GM18526 (cell line): ENCODE measurements at regions not wholly inside any gene's neighbourhood (a gene's known extent, or its start where the extent isn't known, plus 50 kb on each side); places are given as distances from the start of the nearest gene placed in this dataset.

Experiments
- POLR2A ChIP-seq: IDR thresholded peaks from 3 replicates; pipeline ENCODE4 v1.6.1; 2011; ENCODE audit not compliant: insufficient read length; ENCODE audit errors: extremely low read depth

- no peak for TF ChIP-seq POLR2A
These were observed 342.6 kb upstream of the ZMIZ1 start for GRCh38 chr10:78726171-78726570.

- no peak for TF ChIP-seq POLR2A
These were observed 341.5 kb upstream of the ZMIZ1 start for GRCh38 chr10:78727251-78727650.

GRCh38 chr10:78727728-78728127 lies 341.0 kb upstream of the ZMIZ1 start:
- no peak for TF ChIP-seq POLR2A

- no peak for TF ChIP-seq POLR2A
These were observed 340.6 kb upstream of the ZMIZ1 start for GRCh38 chr10:78728176-78728575.

- no peak for TF ChIP-seq POLR2A
These were observed 339.4 kb upstream of the ZMIZ1 start for GRCh38 chr10:78729366-78729765.

- TF ChIP-seq POLR2A: no peak
These were observed 339.0 kb upstream of the ZMIZ1 start for GRCh38 chr10:78729800-78730199.

GRCh38 chr10:78730754-78731153 lies 338.0 kb upstream of the ZMIZ1 start:
- TF ChIP-seq POLR2A: no peak

- TF ChIP-seq POLR2A: no peak
These were observed 337.1 kb upstream of the ZMIZ1 start for GRCh38 chr10:78731675-78732074.

GRCh38 chr10:78732381-78732780 lies 336.4 kb upstream of the ZMIZ1 start:
- TF ChIP-seq POLR2A: no peak

GRCh38 chr10:78736926-78737630 lies 331.7 kb upstream of the ZMIZ1 start:
- no peak for TF ChIP-seq POLR2A

GRCh38 chr10:78737883-78738856 lies 330.6 kb upstream of the ZMIZ1 start:
- TF ChIP-seq POLR2A: no peak

- TF ChIP-seq POLR2A: no peak
These were observed 329.9 kb upstream of the ZMIZ1 start for GRCh38 chr10:78738861-78739260.

- no peak for TF ChIP-seq POLR2A
These were observed 329.2 kb upstream of the ZMIZ1 start for GRCh38 chr10:78739444-78740053.

- no peak for TF ChIP-seq POLR2A
These were observed 327.5 kb upstream of the ZMIZ1 start for GRCh38 chr10:78740976-78741915.

- TF ChIP-seq POLR2A: no peak
These were observed 326.4 kb upstream of the ZMIZ1 start for GRCh38 chr10:78742406-78742729.
